IMR-90 (cell line): ENCODE measurements at regions not wholly inside any gene's neighbourhood (a gene's known extent, or its start where the extent isn't known, plus 50 kb on each side); places are given as distances from the start of the nearest gene placed in this dataset.

Experiments
- ATAC-seq: fragments of 200-7000 bp; cut with Tn5 transposase; 2 replicates; pipeline ENCODE4 v1.9.1; 2020; ENCODE audit warnings: low read depth, mild to moderate bottlenecking, moderate library complexity
- BruUV-seq: library from RNA; stranded (reverse); fragments of 400-500 nt; replicated peaks from 2 replicates; lab custom pipeline; 2021; lab: Mats Ljungman, UMichigan
- CTCF ChIA-PET: fragments of 300-600 bp; formaldehyde crosslinking; extraction: SDS; loops from one replicate; lab custom pipeline; 2021; ENCODE audit warnings: antibody characterized with exemption; lab: Yijun Ruan, JAX
- POLR2A ChIA-PET: fragments of 300-600 bp; sonication (Branson Sonifier 250); formaldehyde crosslinking; loops from one replicate; lab custom pipeline; 2022; ENCODE audit warnings: antibody characterized with exemption; ENCODE audit not compliant: unreplicated experiment; lab: Charles Lee
- DNase-seq: peaks from one replicate; pipeline ENCODE4 v3.0.0; 2013
- H2AFZ ChIP-seq: replicated peaks from 2 replicates; pipeline ENCODE3; 2013; ENCODE audit warnings: low read length, mild to moderate bottlenecking; ENCODE audit not compliant: poor library complexity
- H2AK5ac ChIP-seq: 2 replicates; pipeline ENCODE4 v1.6.1; 2013; ENCODE audit warnings: low read depth, low read length, inconsistent platforms
- H2AK9ac ChIP-seq: replicated peaks from 2 replicates; pipeline ENCODE3; 2013; ENCODE audit warnings: mild to moderate bottlenecking, low read depth, low read length, moderate library complexity; ENCODE audit not compliant: poor library complexity
- H2BK120ac ChIP-seq: 2 replicates; pipeline ENCODE4 v1.6.1; 2013; ENCODE audit warnings: low read depth, low read length, inconsistent platforms
- H2BK15ac ChIP-seq: 3 replicates; pipeline ENCODE4 v1.6.1; 2013; ENCODE audit warnings: low read depth, low read length, inconsistent platforms
- H2BK20ac ChIP-seq: 2 replicates; pipeline ENCODE4 v1.6.1; 2013; ENCODE audit warnings: low read depth, mild to moderate bottlenecking, inconsistent platforms, low read length, moderate library complexity
- H2BK5ac ChIP-seq: 2 replicates; pipeline ENCODE4 v1.6.1; 2013; ENCODE audit warnings: mild to moderate bottlenecking, low read depth, low read length, inconsistent platforms; ENCODE audit not compliant: poor library complexity, severe bottlenecking
- H3K14ac ChIP-seq: replicated peaks from 2 replicates; pipeline ENCODE4 v1.6.1; 2013; ENCODE audit warnings: low read depth, low read length, inconsistent platforms
- H3K18ac ChIP-seq: 2 replicates; pipeline ENCODE4 v1.6.1; 2013; ENCODE audit warnings: low read depth, low read length, control low read depth
- H3K23ac ChIP-seq: 2 replicates; pipeline ENCODE4 v1.6.1; 2013; ENCODE audit warnings: low read depth, low read length, inconsistent platforms
- H3K27ac ChIP-seq: 2 replicates; pipeline ENCODE4 v1.5.1; 2013; ENCODE audit warnings: mild to moderate bottlenecking, control low read depth, low read length; ENCODE audit not compliant: insufficient read depth
- H3K27me3 ChIP-seq: 2 replicates; pipeline ENCODE4 v1.6.1; 2013; ENCODE audit warnings: low read length; ENCODE audit not compliant: control insufficient read depth, insufficient read depth
- H3K36me3 ChIP-seq: 2 replicates; pipeline ENCODE4 v1.6.1; 2013; ENCODE audit warnings: low read length, mixed read lengths; ENCODE audit not compliant: control insufficient read depth, insufficient read depth
- H3K4ac ChIP-seq: 2 replicates; pipeline ENCODE4 v1.6.1; 2013; ENCODE audit warnings: low read depth, low read length, inconsistent platforms
- H3K4me1 ChIP-seq: 2 replicates; pipeline ENCODE4 v1.6.1; 2013; ENCODE audit warnings: low read length, mixed read lengths; ENCODE audit not compliant: control insufficient read depth, insufficient read depth
- H3K4me2 ChIP-seq: 2 replicates; pipeline ENCODE4 v1.6.1; 2013; ENCODE audit warnings: low read depth, mild to moderate bottlenecking, control low read depth, low read length, moderate library complexity
- H3K4me3 ChIP-seq: 2 replicates; pipeline ENCODE4 v1.5.1; 2013; ENCODE audit warnings: low read depth, mild to moderate bottlenecking, control low read depth, low read length, moderate library complexity; ENCODE audit not compliant: insufficient read depth
- H3K56ac ChIP-seq: 2 replicates; pipeline ENCODE4 v1.6.1; 2013; ENCODE audit warnings: low read length, inconsistent platforms; ENCODE audit not compliant: insufficient read depth; ENCODE audit errors: extremely low read depth
- H3K79me1 ChIP-seq, 2 experiments: 2 replicates each; pipeline ENCODE4 v1.6.1; 2013; ENCODE audit warnings: low read length in 2 of 2, inconsistent platforms in 1 of 2, low read depth in 1 of 2
- H3K9ac ChIP-seq: 2 replicates; pipeline ENCODE4 v1.6.1; 2013; ENCODE audit warnings: low read depth, low read length, control low read depth
- H3K9me1 ChIP-seq: 2 replicates; pipeline ENCODE4 v1.6.1; 2013; ENCODE audit warnings: low read length, inconsistent platforms; ENCODE audit not compliant: insufficient read depth
- H3K9me3 ChIP-seq: 2 replicates; pipeline ENCODE4 v1.6.1; 2013; ENCODE audit warnings: low read length; ENCODE audit not compliant: control insufficient read depth, insufficient read depth
- H4K20me1 ChIP-seq: 2 replicates; pipeline ENCODE4 v1.6.1; 2013; ENCODE audit warnings: low read length, inconsistent platforms; ENCODE audit not compliant: insufficient read depth
- H4K5ac ChIP-seq: 2 replicates; pipeline ENCODE4 v1.6.1; 2013; ENCODE audit warnings: mild to moderate bottlenecking, low read depth, low read length, control low read depth
- H4K8ac ChIP-seq, 2 experiments: 2 replicates each; pipeline ENCODE4 v1.6.1; 2013; ENCODE audit warnings: low read depth in 2 of 2, low read length in 2 of 2, control low read depth in 1 of 2, inconsistent platforms in 1 of 2
- H4K91ac ChIP-seq: 2 replicates; pipeline ENCODE4 v1.6.1; 2013; ENCODE audit warnings: low read depth, low read length, inconsistent platforms; ENCODE audit not compliant: insufficient read depth
- BHLHE40 ChIP-seq: fragments of 150-350 bp; IDR thresholded peaks from 2 replicates; pipeline ENCODE4 v1.6.1; 2016; ENCODE audit warnings: mild to moderate bottlenecking, low read depth, low read length
- CEBPB ChIP-seq: IDR thresholded peaks from 2 replicates; pipeline ENCODE4 v1.6.1; 2012; ENCODE audit warnings: low read depth, low read length, improper control_type of control experiment
- CHD1 ChIP-seq: IDR thresholded peaks from 2 replicates; pipeline ENCODE4 v1.6.1; 2012; ENCODE audit warnings: low read depth, low read length, improper control_type of control experiment
- CTCF ChIP-seq: conservative IDR thresholded peaks from 2 replicates; pipeline ENCODE4 v1.5.1; 2012; ENCODE audit warnings: mild to moderate bottlenecking, low read depth, low read length, improper control_type of control experiment
- ELK1 ChIP-seq: fragments of 150-350 bp; IDR thresholded peaks from 2 replicates; pipeline ENCODE4 v1.6.1; 2016; ENCODE audit warnings: low read depth, mild to moderate bottlenecking, low read length, moderate library complexity, borderline replicate concordance
- FOS ChIP-seq: fragments of 150-350 bp; IDR thresholded peaks from 2 replicates; pipeline ENCODE4 v1.6.1; 2016; ENCODE audit warnings: low read depth, low read length
- MAFK ChIP-seq: IDR thresholded peaks from 2 replicates; pipeline ENCODE4 v1.6.1; 2012; ENCODE audit warnings: low read depth, low read length, improper control_type of control experiment
- MAZ ChIP-seq: IDR thresholded peaks from 2 replicates; pipeline ENCODE4 v1.6.1; 2012; ENCODE audit warnings: low read depth, mild to moderate bottlenecking, low read length, improper control_type of control experiment, moderate library complexity, borderline replicate concordance
- MXI1 ChIP-seq: IDR thresholded peaks from 2 replicates; pipeline ENCODE4 v1.6.1; 2012; ENCODE audit warnings: low read depth, mild to moderate bottlenecking, low read length, moderate library complexity, borderline replicate concordance
- NFE2L2 ChIP-seq: fragments of 150-350 bp; IDR thresholded peaks from 2 replicates; pipeline ENCODE4 v1.6.1; 2016; ENCODE audit warnings: low read depth, mild to moderate bottlenecking, low read length
- POLR2A ChIP-seq: IDR thresholded peaks from 2 replicates; pipeline ENCODE4 v1.6.1; 2012; ENCODE audit warnings: mild to moderate bottlenecking, low read depth, low read length
- RAD21 ChIP-seq: IDR thresholded peaks from 2 replicates; pipeline ENCODE4 v1.6.1; 2012; ENCODE audit warnings: low read length, improper control_type of control experiment
- RCOR1 ChIP-seq: IDR thresholded peaks from 2 replicates; pipeline ENCODE4 v1.6.1; 2012; ENCODE audit warnings: mild to moderate bottlenecking, low read length, improper control_type of control experiment; ENCODE audit not compliant: insufficient replicate concordance
- RFX5 ChIP-seq: IDR thresholded peaks from 2 replicates; pipeline ENCODE4 v1.8.0; 2012; ENCODE audit warnings: low read depth, mild to moderate bottlenecking, low read length, moderate library complexity
- SMC3 ChIP-seq: fragments of 150-350 bp; IDR thresholded peaks from 2 replicates; pipeline ENCODE4 v1.6.1; 2016; ENCODE audit warnings: low read depth, mild to moderate bottlenecking, antibody characterized with exemption, low read length, moderate library complexity
- USF2 ChIP-seq: fragments of 150-350 bp; IDR thresholded peaks from 2 replicates; pipeline ENCODE4 v1.6.1; 2017; ENCODE audit warnings: mild to moderate bottlenecking, antibody characterized with exemption, low read length, low read depth
- WGBS, 2 experiments: methylation state at CpG; one replicate each; pipeline versions ENCODE4 v1.1.5 to v1.1.7; 2013; ENCODE audit warnings: missing lambda C conversion rate in 2 of 2; ENCODE audit not compliant: insufficient read length in 1 of 2; ENCODE audit errors: extremely low coverage in 2 of 2; 5-methylcytosine and 5-hydroxymethylcytosine counted together
- dilution Hi-C: fragments of 300-500 bp; cut with HindIII; formaldehyde crosslinking; loops from one replicate; pipeline ENCODE4 v1.14.3; 2018; ENCODE audit warnings: low sequenced_read_pairs; ENCODE audit not compliant: unreplicated experiment
- in situ Hi-C: fragments of 300-500 bp; cut with MboI; formaldehyde crosslinking; loops from 3 replicates; pipeline ENCODE4 v1.14.3; 2019; ENCODE audit warnings: low sequenced_read_pairs, inconsistent platforms, mixed read lengths
- intact Hi-C: fragments of 100-400 bp; cut with micrococcal nuclease; formaldehyde crosslinking; loops from 2 replicates; pipeline ENCODE4 v1.10.0; 2022

- Histone ChIP-seq H3K4ac (no peak overlapping the region), H3K36me3 (no peaks in the 10 kb centered on the region), H3K9me3 (no peaks in the 10 kb centered on the region), H3K18ac (no peak overlapping the region), H3K79me1 (no peaks in the 10 kb centered on the region), H3K4me1 (no peaks in the 10 kb centered on the region), H4K5ac (no peak overlapping the region), H4K8ac (no peak overlapping the region), H4K20me1 (no peaks in the 10 kb centered on the region), H3K9ac (no peak overlapping the region), H2BK20ac (no peak overlapping the region), H3K23ac (no peak overlapping the region), H3K14ac (no peak overlapping the region), H3K4me3 (no peak overlapping the region), H3K27me3 (peaks cover 50% of the 10 kb centered on the region), H3K56ac (no peak overlapping the region), H3K4me2 (no peak overlapping the region), H3K27ac (no peak overlapping the region), H2BK5ac (no peak overlapping the region), H3K9me1 (no peaks in the 10 kb centered on the region), H2AK5ac (no peak overlapping the region), H4K91ac (no peak overlapping the region), H2AFZ (no peak overlapping the region), H2BK120ac (no peak overlapping the region), H2BK15ac (no peak overlapping the region), H2AK9ac (no peak overlapping the region)
- intact Hi-C loops (no loop called here), dilution Hi-C loops (no loop called here), in situ Hi-C loops (no loop called here)
- BruUV-seq: no TSS peak
- ChIA-PET POLR2A (interaction anchor here (0.6 kb wide), 1 partner anchor 1178 kb away, joined by 3 read pairs; no protein-coding TSS in a partner anchor), CTCF (interaction anchor here (0.9 kb wide), 1 partner anchor 112 kb away, joined by 3 read pairs; no protein-coding TSS in a partner anchor)
- WGBS, 2 experiments: 80% methylated on average over 10 of the region's 15 CpGs; no CpG with 5 or more reads in 1 of the 2 experiments
- TF ChIP-seq RFX5 (no peak), POLR2A (no peak), FOS (no peak), CEBPB (no peak), RCOR1 (no peak), NFE2L2 (no peak), SMC3 (no peak), BHLHE40 (no peak), RAD21 (no peak), USF2 (no peak), CHD1 (no peak), MXI1 (no peak), ELK1 (no peak), CTCF (no peak), MAZ (no peak), MAFK (no peak)
- ATAC-seq (no peak), DNase-seq (no peak)
Measured at GRCh38 chr5:141767671-141768070, 85.6 kb upstream of the ARAP3 start.
